Activated naive CD4-positive, alpha-beta T cell treated with anti-CD3 and anti-CD28 coated beads, Interleukin-2, amount 50 U/mL, for 72 hours (primary cell): ENCODE measurements at regions not wholly inside any gene's neighbourhood (a gene's known extent, or its start where the extent isn't known, plus 50 kb on each side); places are given as distances from the start of the nearest gene placed in this dataset.
"Not testable (repeated sequence)": the region's sequence is repeated elsewhere in the genome, so short reads cannot be mapped to it uniquely, and the experiment has no call there.

Source experiments
- ATAC-seq, 2 donors: fragments of 150-1000 bp; cut with Tn5 transposase; 2 replicates each; pipeline ENCODE4 v1.10.0; 2021; ENCODE audit warnings: mild to moderate bottlenecking in 2 of 2, moderate library complexity in 2 of 2
- DNase-seq, 2 donors: peaks; one replicate each; pipeline ENCODE4 v3.0.0; 2021 to 2022; ENCODE audit warnings: low spot score in 2 of 2
- H3K27ac Mint-ChIP-seq, 2 donors: one replicate each; pipeline ENCODE4 v1.8.0; 2022; ENCODE audit warnings: mild to moderate bottlenecking in 2 of 2, mixed read lengths in 2 of 2
- H3K36me3 Mint-ChIP-seq, 2 donors: one replicate each; pipeline ENCODE4 v1.8.0; 2022; ENCODE audit warnings: mixed read lengths in 2 of 2
- H3K9me3 Mint-ChIP-seq, 2 donors: one replicate each; pipeline ENCODE4 v1.8.0; 2022; ENCODE audit warnings: mixed read lengths in 2 of 2

DNA sequence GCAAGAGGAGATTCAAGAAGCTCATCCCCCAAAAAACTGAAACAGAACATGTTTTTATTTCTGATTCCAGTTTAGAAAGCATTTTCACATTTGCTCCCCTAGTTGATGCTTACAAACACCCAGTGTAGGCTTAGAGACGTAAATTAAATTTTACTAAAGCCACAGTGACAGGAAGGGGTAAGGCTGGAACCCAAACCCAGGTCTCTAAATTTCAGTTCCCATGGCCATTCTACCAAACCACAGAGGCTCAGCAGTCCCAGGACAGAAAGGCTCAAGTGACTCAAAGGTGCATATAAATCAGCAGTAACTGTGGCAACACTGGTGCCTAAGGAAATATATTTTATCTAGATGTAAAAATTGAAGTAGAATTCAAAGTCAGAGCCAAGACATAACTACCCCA, 128.7 kb downstream of the CEP120 start:
- peaks cover 0 to 3% of the 10 kb centered on the region in 2 donors for H3K9me3 Mint-ChIP-seq
- no peaks in the 10 kb centered on the region for H3K36me3 Mint-ChIP-seq
- no peak for DNase-seq
- ATAC-seq: no peak
- no peak overlapping the region for H3K27ac Mint-ChIP-seq

DNA sequence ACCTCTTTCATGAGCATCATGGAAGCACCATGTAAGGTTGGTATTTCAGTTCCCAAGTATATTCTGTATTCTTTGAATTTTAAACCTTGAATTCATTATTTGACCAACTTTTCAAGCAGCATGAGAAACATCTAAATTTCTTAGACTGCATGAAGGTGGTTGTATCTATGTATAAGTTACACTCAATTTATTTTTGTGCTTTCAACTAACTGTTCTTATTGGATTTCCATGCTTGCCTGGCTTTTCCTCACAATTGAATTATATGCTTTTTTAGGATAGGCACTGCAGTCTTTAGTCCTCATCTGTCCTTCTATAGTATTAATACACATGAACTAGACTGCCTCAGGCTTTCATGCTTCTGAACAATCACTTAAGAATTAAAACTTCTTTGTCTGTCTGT, 134.0 kb downstream of the CEP120 start:
- Mint-ChIP-seq H3K9me3 (no peaks in the 10 kb centered on the region), H3K36me3 (no peaks in the 10 kb centered on the region), H3K27ac (no peak overlapping the region)
- no peak for DNase-seq
- no peak for ATAC-seq

DNA sequence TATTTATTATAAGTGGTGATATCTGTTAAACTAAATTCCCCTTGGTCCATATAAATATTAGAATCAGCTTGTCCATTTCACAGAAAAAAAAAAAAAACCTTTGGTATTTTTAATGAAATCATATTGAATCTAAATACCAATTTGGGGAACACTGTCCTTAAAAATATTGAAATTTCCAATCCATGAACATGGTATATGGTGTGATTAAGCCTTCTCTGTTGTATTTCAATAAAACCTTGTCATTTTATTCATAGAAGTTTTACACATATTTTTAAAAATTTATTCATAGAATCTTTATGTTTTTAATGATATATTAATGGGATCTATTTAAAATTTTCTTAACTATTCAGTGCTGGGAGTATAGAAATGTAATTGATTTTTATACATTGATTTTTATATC, 135.3 kb downstream of the CEP120 start:
- DNase-seq (no peak), ATAC-seq (no peak)
- H3K9me3 Mint-ChIP-seq: no peaks in the 10 kb centered on the region
- no peaks in the 10 kb centered on the region for H3K36me3 Mint-ChIP-seq
- H3K27ac Mint-ChIP-seq: no peak overlapping the region

DNA sequence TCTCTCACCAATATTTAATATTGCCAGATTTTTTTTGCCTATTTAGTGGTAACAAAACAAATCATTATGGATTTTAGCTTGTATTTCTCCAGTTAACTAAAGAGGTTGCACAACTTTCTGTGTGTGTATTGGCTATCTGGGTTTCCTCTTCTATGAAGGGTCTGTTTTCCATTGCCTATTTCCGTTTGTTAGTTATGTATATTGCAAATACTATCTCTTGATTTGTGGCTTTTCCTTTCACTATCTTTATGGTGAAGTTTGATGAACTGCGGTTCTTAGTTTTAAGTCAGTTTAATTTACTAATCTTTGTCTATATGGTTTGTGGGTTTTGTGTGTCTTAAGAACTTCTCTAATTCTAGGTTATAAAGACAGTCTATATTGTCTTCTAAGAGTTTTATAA, 136.3 kb downstream of the CEP120 start:
- Mint-ChIP-seq H3K36me3 (no peaks in the 10 kb centered on the region), H3K9me3 (no peaks in the 10 kb centered on the region), H3K27ac (no peak overlapping the region)
- DNase-seq (no peak), ATAC-seq (no peak)

DNA sequence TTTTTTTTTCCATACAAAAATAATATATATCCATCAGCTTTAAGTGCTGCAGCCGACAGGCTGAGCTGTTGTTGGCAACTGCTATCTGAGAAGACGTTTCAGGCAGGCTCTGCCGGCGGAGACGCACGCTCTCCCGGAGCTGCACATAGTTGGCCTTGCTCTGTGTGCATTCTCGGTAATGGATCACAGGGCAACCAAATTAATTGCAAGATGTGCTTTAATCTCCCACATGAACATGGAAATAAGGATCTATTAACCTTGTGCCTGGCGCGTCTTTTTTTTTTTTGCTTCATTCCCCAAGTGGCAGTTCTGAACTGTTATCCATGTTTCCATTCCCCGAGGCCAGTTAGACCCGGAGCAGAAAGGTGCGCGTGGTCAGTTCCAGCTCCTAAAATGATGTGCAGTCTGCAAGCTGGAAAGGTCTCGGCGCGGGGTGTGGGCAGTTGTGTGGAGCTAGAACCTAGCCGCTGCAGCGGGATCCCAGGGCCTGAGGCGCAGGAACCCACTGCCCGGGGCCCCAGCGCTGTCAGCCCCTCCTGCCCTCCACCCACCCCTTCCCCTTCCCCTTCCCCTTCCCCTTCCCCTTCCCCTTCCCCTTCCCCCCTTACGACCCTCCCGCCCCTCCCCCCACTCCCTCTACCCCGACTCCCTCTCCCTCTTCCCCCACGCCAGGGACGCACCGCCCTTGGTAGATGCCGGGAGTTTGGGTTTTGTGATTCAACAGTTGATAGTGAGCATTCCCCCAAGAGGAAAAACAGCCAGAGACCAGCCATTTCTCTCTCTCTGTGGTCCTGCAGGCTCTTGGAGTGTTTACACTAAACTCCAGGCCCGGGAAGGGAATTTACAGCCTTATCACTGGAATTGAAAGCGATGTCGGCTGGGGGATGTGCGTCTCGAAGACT, 137.8 kb downstream of the CEP120 start:
- ATAC-seq (no peak), DNase-seq (no peak)
- H3K27ac Mint-ChIP-seq: no peak overlapping the region
- no peaks in the 10 kb centered on the region for H3K9me3 Mint-ChIP-seq
- no peaks in the 10 kb centered on the region for H3K36me3 Mint-ChIP-seq

DNA sequence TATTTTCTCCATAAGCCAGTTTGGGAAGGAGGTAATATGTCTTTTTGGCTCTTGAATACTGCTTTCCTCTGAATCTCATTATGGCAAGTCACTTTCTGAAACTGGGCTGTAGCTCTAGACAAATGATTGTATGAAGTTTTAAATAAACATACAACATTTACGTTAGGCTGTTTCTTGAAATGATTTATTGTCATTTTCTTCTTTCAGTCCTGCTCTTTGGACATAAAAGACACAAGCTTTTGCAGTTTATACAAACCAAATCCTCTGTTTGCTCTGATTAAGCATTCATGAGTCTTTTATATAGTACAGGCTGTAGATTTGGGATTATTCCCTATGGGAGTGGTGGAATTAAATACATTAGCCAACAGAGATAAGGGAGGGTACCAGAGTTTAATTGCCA, 139.7 kb downstream of the CEP120 start:
- ATAC-seq (no peak), DNase-seq (no peak)
- Mint-ChIP-seq H3K36me3 (no peaks in the 10 kb centered on the region), H3K27ac (no peak overlapping the region), H3K9me3 (no peaks in the 10 kb centered on the region)

DNA sequence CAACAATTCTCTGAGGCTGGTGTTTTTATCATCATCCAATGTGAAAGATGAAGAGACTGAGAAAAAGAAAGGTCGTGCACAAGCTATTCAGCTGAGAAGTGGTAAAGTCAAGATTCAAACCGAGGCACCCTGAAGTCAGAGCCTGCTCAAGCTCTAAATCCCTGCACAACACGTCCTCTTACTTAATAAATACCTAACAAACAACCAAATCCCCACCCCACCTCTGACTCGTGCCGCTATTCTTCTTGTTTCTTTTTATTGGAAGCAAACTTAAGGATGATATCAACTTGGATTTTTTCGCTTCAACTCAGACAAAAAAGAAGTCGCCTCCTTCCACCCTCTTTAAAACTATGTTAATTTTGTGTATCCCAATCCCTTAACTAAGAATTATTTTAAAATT, 140.2 kb downstream of the CEP120 start:
- DNase-seq (no peak), ATAC-seq (no peak)
- Mint-ChIP-seq H3K27ac (no peak overlapping the region), H3K36me3 (no peaks in the 10 kb centered on the region), H3K9me3 (no peaks in the 10 kb centered on the region)

DNA sequence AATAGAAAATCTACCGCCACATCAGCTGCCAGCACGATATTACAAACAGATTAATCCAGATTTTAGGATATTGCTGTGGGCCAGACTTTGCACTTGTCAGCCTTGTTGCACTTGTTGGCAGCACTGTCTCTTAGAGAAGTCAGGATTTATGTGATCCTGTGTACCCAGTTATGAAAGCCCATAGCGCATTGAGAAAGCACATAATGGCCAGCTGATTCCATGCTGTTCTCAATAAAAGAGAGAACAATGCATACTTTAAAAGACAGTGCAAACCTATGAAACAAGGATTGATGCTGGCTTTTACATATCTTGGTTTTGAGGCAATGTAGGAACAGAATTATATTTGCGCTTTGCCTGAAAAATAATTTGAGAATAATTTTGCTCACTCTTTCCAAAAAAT, 140.8 kb downstream of the CEP120 start:
- Mint-ChIP-seq H3K27ac (no peak overlapping the region), H3K36me3 (no peaks in the 10 kb centered on the region), H3K9me3 (no peaks in the 10 kb centered on the region)
- ATAC-seq (no peak), DNase-seq (no peak)

DNA sequence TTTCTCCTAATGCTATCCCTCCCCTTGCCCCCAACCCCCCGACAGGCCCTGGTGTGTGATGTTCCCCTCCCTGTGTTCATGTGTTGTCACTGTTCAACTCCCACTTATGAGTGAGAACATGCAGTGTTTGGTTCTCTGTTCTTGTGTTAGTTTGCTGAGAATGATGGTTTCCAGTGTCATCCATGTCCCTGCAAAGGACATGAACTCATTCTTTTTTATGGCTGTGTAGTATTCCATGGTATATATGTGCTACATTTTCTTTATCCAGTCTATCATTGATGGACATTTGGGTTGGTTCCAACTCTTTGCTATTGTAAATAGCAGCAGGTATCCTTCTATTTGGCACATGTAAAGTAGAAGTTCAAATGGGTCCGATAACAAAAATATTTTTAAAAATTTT, 142.3 kb downstream of the CEP120 start:
- not testable (repeated sequence) for H3K36me3 Mint-ChIP-seq, H3K27ac Mint-ChIP-seq, ATAC-seq, DNase-seq, H3K9me3 Mint-ChIP-seq

DNA sequence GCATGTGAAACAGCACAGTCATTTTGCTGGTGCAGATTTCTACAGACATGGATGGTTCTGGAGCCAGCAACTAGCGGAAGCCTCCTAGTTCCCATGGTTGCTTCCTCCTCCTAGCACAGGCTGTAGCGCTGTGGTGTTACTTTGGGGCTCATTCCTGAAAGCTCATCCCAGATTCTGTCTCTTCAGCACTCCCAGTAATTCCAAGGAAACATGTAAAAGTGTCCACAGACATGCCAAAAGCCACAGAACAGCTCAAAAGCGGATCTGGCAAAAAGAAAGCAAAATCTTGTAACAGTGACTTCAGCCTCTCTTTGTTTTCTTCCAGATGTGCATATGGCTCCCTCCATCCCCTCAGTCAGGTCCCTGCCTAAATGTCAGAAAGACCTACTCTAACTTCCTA, 144.1 kb downstream of the CEP120 start:
- DNase-seq (no peak), ATAC-seq (no peak)
- Mint-ChIP-seq H3K9me3 (no peaks in the 10 kb centered on the region), H3K36me3 (no peaks in the 10 kb centered on the region), H3K27ac (no peak overlapping the region)

DNA sequence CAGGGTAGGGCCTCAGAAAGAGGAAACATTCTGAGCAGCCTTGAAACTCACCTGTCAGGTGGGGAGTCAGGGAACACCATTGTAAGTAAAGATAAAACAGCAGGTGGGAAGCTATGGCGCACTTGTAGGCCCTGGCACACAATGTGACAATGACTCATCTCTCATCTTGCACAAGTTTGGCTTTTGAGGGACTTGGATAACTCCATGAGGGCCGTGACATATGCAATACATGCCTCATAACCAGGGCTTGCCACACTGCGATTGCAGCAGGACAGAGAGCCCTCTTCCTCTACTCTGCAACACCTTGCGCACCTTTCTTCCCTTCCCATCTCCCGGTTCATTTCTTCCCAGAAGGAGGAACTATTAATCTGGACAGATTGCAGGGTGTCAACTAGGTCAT, 144.9 kb downstream of the CEP120 start:
- Mint-ChIP-seq H3K36me3 (no peaks in the 10 kb centered on the region), H3K9me3 (no peaks in the 10 kb centered on the region), H3K27ac (no peak overlapping the region)
- DNase-seq (no peak), ATAC-seq (no peak)

DNA sequence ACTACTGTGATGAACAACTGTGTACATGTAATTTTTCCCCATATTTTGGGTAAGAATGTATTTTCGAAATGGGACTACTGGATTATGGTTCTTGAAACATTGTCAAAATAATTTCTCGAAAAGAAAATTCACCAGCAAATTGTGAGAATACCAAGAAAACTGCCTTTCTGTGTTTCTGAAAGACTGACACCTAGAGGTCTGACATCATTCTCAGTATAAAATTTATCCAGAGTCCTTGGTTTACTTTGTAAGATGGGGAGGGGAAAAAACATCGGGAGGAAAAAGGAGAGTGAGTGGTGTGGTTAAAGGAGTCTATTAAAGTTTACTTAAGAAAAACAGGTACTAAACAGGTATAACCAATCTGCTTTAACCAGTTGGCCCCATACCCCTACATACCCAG, 149.2 kb downstream of the CEP120 start:
- no peak for ATAC-seq
- Mint-ChIP-seq H3K9me3 (no peaks in the 10 kb centered on the region), H3K27ac (no peak overlapping the region), H3K36me3 (no peaks in the 10 kb centered on the region)
- DNase-seq: no peak

DNA sequence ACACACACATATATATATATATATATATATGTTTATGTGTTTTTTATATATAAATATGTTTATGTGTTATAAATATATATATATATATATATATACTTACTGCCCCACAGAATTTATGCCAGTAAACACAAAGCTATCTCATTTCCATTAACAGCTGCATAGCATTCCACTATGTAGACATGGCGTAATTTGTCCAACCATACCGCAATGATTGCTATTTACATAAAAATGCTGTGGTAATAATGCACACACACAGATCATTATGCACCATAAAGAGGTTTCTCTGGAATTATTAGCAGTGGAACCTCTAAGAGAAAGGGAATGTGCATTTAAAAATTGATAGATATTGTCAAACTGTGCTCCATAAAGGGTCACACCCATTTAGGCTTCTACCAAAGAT, 150.1 kb downstream of the CEP120 start:
- H3K36me3 Mint-ChIP-seq: no peaks in the 10 kb centered on the region
- no peak overlapping the region for H3K27ac Mint-ChIP-seq
- DNase-seq: no peak
- H3K9me3 Mint-ChIP-seq: no peaks in the 10 kb centered on the region
- ATAC-seq: no peak

DNA sequence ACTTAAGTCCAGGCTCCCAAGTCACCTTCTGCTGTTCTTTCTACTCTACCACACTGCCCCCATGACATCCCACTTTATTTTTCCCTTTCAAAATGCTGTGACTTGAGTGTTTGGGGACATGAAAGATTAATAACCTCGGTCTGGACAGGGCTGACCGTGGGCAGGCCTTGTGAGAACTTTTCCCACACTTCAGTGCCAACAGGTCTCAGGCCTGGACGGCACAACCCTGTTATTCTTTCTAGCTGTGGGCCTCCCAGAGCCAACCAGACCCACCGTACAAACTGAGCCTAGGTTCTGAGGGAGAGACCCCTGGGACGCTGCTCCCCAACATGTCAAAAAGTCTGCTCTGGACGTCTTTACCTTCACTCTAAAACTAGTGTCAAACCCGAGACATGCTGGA, 153.4 kb downstream of the CEP120 start:
- Mint-ChIP-seq H3K9me3 (no peaks in the 10 kb centered on the region), H3K27ac (no peak overlapping the region), H3K36me3 (no peaks in the 10 kb centered on the region)
- no peak for ATAC-seq
- DNase-seq: no peak

DNA sequence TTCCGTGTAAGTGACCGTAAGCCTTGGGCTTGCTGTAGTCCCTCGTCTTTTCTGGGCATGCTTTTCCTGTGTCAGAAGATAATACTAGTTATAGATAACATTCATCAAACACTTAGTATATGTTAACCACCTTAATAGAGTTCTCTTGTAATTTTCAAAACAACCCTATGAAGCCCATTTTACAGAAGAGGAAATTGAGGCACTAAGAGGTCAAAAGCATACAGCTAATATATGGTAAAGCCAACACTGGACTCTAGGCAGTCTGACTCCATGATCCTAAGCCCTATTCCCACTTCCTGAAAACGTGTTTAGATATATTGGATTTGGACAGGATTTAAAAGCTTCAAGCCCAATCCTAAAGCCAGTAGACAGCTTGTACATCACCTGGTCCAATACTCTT, 153.8 kb downstream of the CEP120 start:
- ATAC-seq (no peak), DNase-seq (no peak)
- H3K27ac Mint-ChIP-seq: no peak overlapping the region
- no peaks in the 10 kb centered on the region for H3K36me3 Mint-ChIP-seq
- H3K9me3 Mint-ChIP-seq: no peaks in the 10 kb centered on the region

DNA sequence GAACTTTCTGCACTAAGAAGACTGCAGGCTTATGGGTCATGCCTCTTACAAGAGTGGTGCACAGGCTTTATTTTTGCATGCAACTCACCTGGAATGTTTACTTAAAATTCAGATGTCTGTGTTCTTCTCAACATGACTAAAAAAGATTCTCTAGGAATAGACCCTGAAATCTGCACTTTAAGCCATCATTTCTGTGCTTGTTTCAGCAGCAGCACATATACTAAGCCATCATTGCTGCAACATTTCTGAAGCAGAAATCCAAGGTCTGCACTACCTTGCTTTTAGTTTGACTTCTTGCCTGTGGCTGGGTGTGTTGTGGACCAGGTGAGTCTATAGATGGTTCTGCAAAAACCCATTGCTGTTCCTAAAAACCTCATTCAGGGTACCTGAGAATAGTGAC, 156.8 kb downstream of the CEP120 start:
- no peak overlapping the region for H3K27ac Mint-ChIP-seq
- no peak for DNase-seq
- no peaks in the 10 kb centered on the region for H3K9me3 Mint-ChIP-seq
- no peaks in the 10 kb centered on the region for H3K36me3 Mint-ChIP-seq
- no peak for ATAC-seq

DNA sequence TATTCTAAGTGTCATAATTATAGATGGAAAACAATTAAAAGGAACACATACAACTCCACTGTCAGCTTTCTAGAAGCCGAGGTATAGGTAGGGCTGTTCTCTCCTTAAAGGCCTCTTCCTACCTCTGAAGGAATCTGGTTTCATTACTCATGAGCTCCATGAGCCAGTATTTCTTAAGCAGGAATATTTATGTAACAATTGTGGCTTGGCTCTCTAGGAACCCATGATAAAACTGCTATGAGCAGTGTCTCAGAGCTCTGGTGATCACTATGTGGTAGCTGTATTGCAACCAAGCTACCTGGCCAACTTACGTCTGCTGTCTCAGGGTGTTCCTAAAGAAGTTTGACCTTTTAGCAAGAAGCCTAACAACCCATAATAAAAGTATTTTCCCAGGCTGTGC, 157.7 kb downstream of the CEP120 start:
- H3K36me3 Mint-ChIP-seq: no peaks in the 10 kb centered on the region
- no peaks in the 10 kb centered on the region for H3K9me3 Mint-ChIP-seq
- DNase-seq (no peak), ATAC-seq (no peak)
- no peak overlapping the region for H3K27ac Mint-ChIP-seq

DNA sequence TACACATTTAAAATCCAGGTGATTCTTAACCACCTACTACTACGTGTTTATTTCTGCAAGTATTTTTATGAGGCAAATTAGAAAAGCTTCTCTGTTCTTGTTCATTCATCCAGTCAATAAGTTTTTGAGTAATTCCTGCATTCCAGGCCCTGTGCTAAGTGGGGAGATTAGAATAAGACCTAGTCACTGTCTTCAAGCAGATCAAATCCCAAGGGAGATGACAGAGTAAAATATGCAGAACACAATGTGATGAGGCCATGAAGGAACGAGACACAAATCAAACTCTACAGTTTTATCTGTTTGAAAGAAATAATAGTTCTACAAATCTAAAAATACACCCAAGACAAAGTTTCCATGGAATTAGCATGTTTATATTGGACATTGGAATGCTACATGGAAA, 158.8 kb downstream of the CEP120 start:
- H3K9me3 Mint-ChIP-seq: no peaks in the 10 kb centered on the region
- no peak for DNase-seq
- ATAC-seq: no peak
- H3K27ac Mint-ChIP-seq: no peak overlapping the region
- H3K36me3 Mint-ChIP-seq: no peaks in the 10 kb centered on the region
